ENCODE measurements at regions not wholly inside any gene's neighbourhood (a gene's known extent, or its start where the extent isn't known, plus 50 kb on each side); places are given as distances from the start of the nearest gene placed in this dataset.
"Not testable (repeated sequence)": the region's sequence is repeated elsewhere in the genome, so short reads cannot be mapped to it uniquely, and the experiment has no call there.

- no peak for DNase-seq
These were observed 207.5 kb downstream of the SLITRK5 start for GRCh38 chr13:87878706-87879105.

GRCh38 chr13:87884884-87885283, 213.7 kb downstream of the SLITRK5 start:
- DNase-seq = no peak

- DNase-seq = no peak
These were observed 216.4 kb downstream of the SLITRK5 start for GRCh38 chr13:87887459-87888123.

GRCh38 chr13:87889254-87889653, 218.1 kb downstream of the SLITRK5 start:
- DNase-seq = no peak

- DNase-seq = no peak
These were observed 222.0 kb downstream of the SLITRK5 start for GRCh38 chr13:87893186-87893585.

- DNase-seq = no peak
These were observed 222.9 kb downstream of the SLITRK5 start for GRCh38 chr13:87894059-87894458.

- no peak for DNase-seq
These were observed 232.4 kb downstream of the SLITRK5 start for GRCh38 chr13:87903553-87903952.

GRCh38 chr13:87906411-87906810, 235.2 kb downstream of the SLITRK5 start:
- DNase-seq = no peak

- no peak for DNase-seq
These were observed 236.0 kb downstream of the SLITRK5 start for GRCh38 chr13:87907202-87907601.

- no peak for DNase-seq
These were observed 248.8 kb downstream of the SLITRK5 start for GRCh38 chr13:87919956-87920355.

GRCh38 chr13:87923753-87924152, 252.6 kb downstream of the SLITRK5 start:
- DNase-seq = no peak

- no peak for DNase-seq
These were observed 253.8 kb downstream of the SLITRK5 start for GRCh38 chr13:87925006-87925405.

GRCh38 chr13:87940776-87941175, 269.6 kb downstream of the SLITRK5 start:
- no peak for DNase-seq

GRCh38 chr13:87941226-87941625, 270.1 kb downstream of the SLITRK5 start:
- no peak for DNase-seq

- DNase-seq = no peak
These were observed 271.0 kb downstream of the SLITRK5 start for GRCh38 chr13:87942205-87942604.

- no peak for DNase-seq
These were observed 272.9 kb downstream of the SLITRK5 start for GRCh38 chr13:87944038-87944437.

- no peak for DNase-seq
These were observed 281.2 kb downstream of the SLITRK5 start for GRCh38 chr13:87952377-87952776.

GRCh38 chr13:87953381-87953780, 282.2 kb downstream of the SLITRK5 start:
- no peak for DNase-seq

- DNase-seq = no peak
These were observed 282.9 kb downstream of the SLITRK5 start for GRCh38 chr13:87954091-87954490.

- DNase-seq = no peak
These were observed 290.4 kb downstream of the SLITRK5 start for GRCh38 chr13:87961546-87961945.

GRCh38 chr13:87972568-87972967, 301.4 kb downstream of the SLITRK5 start:
- DNase-seq = no peak

- no peak for DNase-seq
These were observed 303.9 kb downstream of the SLITRK5 start for GRCh38 chr13:87975035-87975434.

GRCh38 chr13:87976650-87977049, 305.5 kb downstream of the SLITRK5 start:
- DNase-seq = not testable (repeated sequence)

GRCh38 chr13:87981416-87981815, 310.2 kb downstream of the SLITRK5 start:
- no peak for DNase-seq

- DNase-seq = no peak
These were observed 311.2 kb downstream of the SLITRK5 start for GRCh38 chr13:87982400-87982799.
